CD4-positive, alpha-beta T cell treated with Interleukin-6 for 4 hours (primary cell): ENCODE measurements at regions not wholly inside any gene's neighbourhood (a gene's known extent, or its start where the extent isn't known, plus 50 kb on each side); places are given as distances from the start of the nearest gene placed in this dataset.
"Not testable (repeated sequence)": the region's sequence is repeated elsewhere in the genome, so short reads cannot be mapped to it uniquely, and the experiment has no call there.

Source experiments
- DNase-seq: peaks from one replicate; pipeline ENCODE4 v3.0.0-alpha.2; 2020; ENCODE audit warnings: mixed read lengths

GRCh38 chr22:23459645-23460516 lies 120.2 kb downstream of the IGLL1 start:
- DNase-seq: not testable (repeated sequence)

- no peak for DNase-seq
These were observed 121.2 kb downstream of the IGLL1 start for GRCh38 chr22:23458663-23459541.

GRCh38 chr22:23457380-23457985 lies 122.6 kb downstream of the IGLL1 start:
- DNase-seq: no peak

GRCh38 chr22:23456666-23457379 lies 123.3 kb downstream of the IGLL1 start:
- DNase-seq: not testable (repeated sequence)

- DNase-seq: not testable (repeated sequence)
These were observed 125.7 kb downstream of the IGLL1 start for GRCh38 chr22:23454345-23454744.

GRCh38 chr22:23453277-23453676 lies 126.8 kb downstream of the IGLL1 start:
- no peak for DNase-seq

GRCh38 chr22:23452231-23453010 lies 127.7 kb downstream of the IGLL1 start:
- no peak for DNase-seq

GRCh38 chr22:23451452-23452230 lies 128.4 kb downstream of the IGLL1 start:
- not testable (repeated sequence) for DNase-seq

GRCh38 chr22:23450821-23451220 lies 129.3 kb downstream of the IGLL1 start:
- DNase-seq: not testable (repeated sequence)

- no peak for DNase-seq
These were observed 129.7 kb downstream of the IGLL1 start for GRCh38 chr22:23450434-23450795.

GRCh38 chr22:23449748-23450433 lies 130.2 kb downstream of the IGLL1 start:
- DNase-seq: not testable (repeated sequence)

GRCh38 chr22:23448499-23449288 lies 131.4 kb downstream of the IGLL1 start:
- not testable (repeated sequence) for DNase-seq

GRCh38 chr22:23446796-23447350 lies 133.2 kb downstream of the IGLL1 start:
- DNase-seq: no peak

GRCh38 chr22:23446194-23446593 lies 133.9 kb downstream of the IGLL1 start:
- not testable (repeated sequence) for DNase-seq

GRCh38 chr22:23443905-23444304 lies 136.2 kb downstream of the IGLL1 start:
- DNase-seq: not testable (repeated sequence)

- not testable (repeated sequence) for DNase-seq
These were observed 140.5 kb downstream of the IGLL1 start for GRCh38 chr22:23439581-23439980.

- no peak for DNase-seq
These were observed 141.9 kb downstream of the IGLL1 start for GRCh38 chr22:23438216-23438615.

- no peak for DNase-seq
These were observed 142.3 kb downstream of the IGLL1 start for GRCh38 chr22:23437779-23438178.

GRCh38 chr22:23437107-23437395 lies 143.0 kb downstream of the IGLL1 start:
- not testable (repeated sequence) for DNase-seq
